GM20000 (cell line): ENCODE measurements at regions not wholly inside any gene's neighbourhood (a gene's known extent, or its start where the extent isn't known, plus 50 kb on each side); places are given as distances from the start of the nearest gene placed in this dataset.

Experiments used
- DNase-seq: peaks from one replicate; pipeline ENCODE4 v3.0.0; 2012; ENCODE audit warnings: low spot score
- CTCF ChIP-seq: IDR thresholded peaks from 2 replicates; pipeline ENCODE4 v1.5.1; 2012; ENCODE audit warnings: mild to moderate bottlenecking, control low read depth; ENCODE audit errors: extremely low read depth, missing control alignments

- DNase-seq = no peak
- TF ChIP-seq CTCF = no peak
Measured at GRCh38 chr18:54043484-54044251, 180.8 kb downstream of the MBD2 start.

GRCh38 chr18:54035927-54036326 is 188.5 kb downstream of the MBD2 start:
- DNase-seq = no peak
- no peak for TF ChIP-seq CTCF

- TF ChIP-seq CTCF = no peak
- no peak for DNase-seq
Measured at GRCh38 chr18:54033052-54033451, 191.4 kb downstream of the MBD2 start.

GRCh38 chr18:54032412-54032811 is 192.1 kb downstream of the MBD2 start:
- no peak for DNase-seq

GRCh38 chr18:54031243-54031642 is 193.2 kb downstream of the MBD2 start:
- TF ChIP-seq CTCF = no peak
- no peak for DNase-seq

More at GRCh38 chr18:54032412-54032811, 192.1 kb downstream of the MBD2 start:
- TF ChIP-seq CTCF = no peak

- DNase-seq = no peak
Measured at GRCh38 chr18:54030434-54030833, 194.0 kb downstream of the MBD2 start.

More at GRCh38 chr18:54030434-54030833, 194.0 kb downstream of the MBD2 start:
- TF ChIP-seq CTCF = no peak
